ENCODE measurements at regions not wholly inside any gene's neighbourhood (a gene's known extent, or its start where the extent isn't known, plus 50 kb on each side); places are given as distances from the start of the nearest gene placed in this dataset.

GRCh38 chr2:156017341-156017885 is 315.1 kb downstream of the NR4A2 start:
- TF ChIP-seq NFYB (CRISPR knock-in tag; conservative IDR thresholded peaks at IDR 0.05; ENCODE audit: low read depth) (no peak), SP1 (CRISPR knock-in tag; conservative IDR thresholded peaks at IDR 0.05) (no peak), CTCF (IDR thresholded peaks at IDR 0.05) (no peak), ZBTB21 (CRISPR knock-in tag; IDR thresholded peaks at IDR 0.05; ENCODE audit: borderline replicate concordance) (no peak), TEAD4 (CRISPR knock-in tag; IDR thresholded peaks at IDR 0.05) (no peak), ESRRA (CRISPR knock-in tag; IDR thresholded peaks at IDR 0.05; ENCODE audit: borderline replicate concordance) (no peak), ZNF416 (CRISPR knock-in tag; IDR thresholded peaks at IDR 0.05) (no peak)
